DOHH2 (cell line): ENCODE measurements at regions not wholly inside any gene's neighbourhood (a gene's known extent, or its start where the extent isn't known, plus 50 kb on each side); places are given as distances from the start of the nearest gene placed in this dataset.

Experiments
- EZH2phosphoT487 ChIP-seq: fragments of 200-600 bp; sonication (generic); IDR thresholded peaks from 2 replicates; pipeline ENCODE4 v1.6.1; 2017; ENCODE audit warnings: borderline replicate concordance, mild to moderate bottlenecking, antibody characterized with exemption, low read length, moderate library complexity, mixed read lengths
- TF ChIP-seq, protein P1 (sequence below): fragments of 200-600 bp; sonication (generic); IDR thresholded peaks from one replicate; pipeline ENCODE4 v1.5.1; 2014; ENCODE audit warnings: antibody characterized with exemption, mild to moderate bottlenecking, low read depth, low read length; ENCODE audit not compliant: poor library complexity, severe bottlenecking

DNA sequence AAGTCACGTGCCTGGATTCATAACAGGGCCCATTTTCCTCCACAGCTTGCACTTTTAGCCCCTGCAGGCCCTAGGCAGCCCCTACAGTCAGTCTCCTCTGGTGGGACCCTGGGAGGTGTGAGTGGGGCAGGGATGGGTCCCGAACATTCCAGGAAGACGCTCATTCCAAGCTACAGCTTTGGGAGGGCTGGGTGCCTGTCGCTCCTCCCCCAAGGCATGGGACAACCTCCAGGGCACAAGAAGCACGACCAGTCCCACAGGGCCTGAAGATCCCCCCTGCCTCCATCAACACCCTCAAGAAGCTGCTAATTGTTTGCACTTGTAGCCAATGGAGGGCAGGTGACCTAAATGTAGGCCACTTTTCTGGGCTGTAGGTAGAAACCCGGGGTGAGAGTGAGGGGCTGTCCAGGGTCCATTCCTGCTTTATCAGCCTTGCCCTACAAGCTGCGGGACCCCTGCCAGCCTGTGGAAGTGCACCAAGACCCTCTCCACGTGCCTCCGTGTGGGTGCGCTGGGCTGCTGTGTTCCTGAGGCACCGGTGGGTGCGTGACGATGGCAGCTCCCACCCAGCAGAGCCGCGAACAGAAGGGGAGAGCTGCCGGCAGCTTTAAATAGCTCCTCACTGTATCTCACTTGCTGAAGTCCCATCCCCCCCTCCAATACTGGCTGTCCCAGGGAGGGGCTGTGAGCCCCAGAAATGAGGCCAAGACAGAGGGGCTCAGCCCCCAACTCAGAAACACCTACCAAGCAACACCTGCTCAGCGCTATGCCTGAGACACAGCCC lies 91.9 kb upstream of the ARAP3 start:
- TF ChIP-seq, protein P1, sequence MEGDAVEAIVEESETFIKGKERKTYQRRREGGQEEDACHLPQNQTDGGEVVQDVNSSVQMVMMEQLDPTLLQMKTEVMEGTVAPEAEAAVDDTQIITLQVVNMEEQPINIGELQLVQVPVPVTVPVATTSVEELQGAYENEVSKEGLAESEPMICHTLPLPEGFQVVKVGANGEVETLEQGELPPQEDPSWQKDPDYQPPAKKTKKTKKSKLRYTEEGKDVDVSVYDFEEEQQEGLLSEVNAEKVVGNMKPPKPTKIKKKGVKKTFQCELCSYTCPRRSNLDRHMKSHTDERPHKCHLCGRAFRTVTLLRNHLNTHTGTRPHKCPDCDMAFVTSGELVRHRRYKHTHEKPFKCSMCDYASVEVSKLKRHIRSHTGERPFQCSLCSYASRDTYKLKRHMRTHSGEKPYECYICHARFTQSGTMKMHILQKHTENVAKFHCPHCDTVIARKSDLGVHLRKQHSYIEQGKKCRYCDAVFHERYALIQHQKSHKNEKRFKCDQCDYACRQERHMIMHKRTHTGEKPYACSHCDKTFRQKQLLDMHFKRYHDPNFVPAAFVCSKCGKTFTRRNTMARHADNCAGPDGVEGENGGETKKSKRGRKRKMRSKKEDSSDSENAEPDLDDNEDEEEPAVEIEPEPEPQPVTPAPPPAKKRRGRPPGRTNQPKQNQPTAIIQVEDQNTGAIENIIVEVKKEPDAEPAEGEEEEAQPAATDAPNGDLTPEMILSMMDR, result no peak
- TF ChIP-seq EZH2phosphoT487, result no peak
